GM12872 (cell line): ENCODE measurements at regions not wholly inside any gene's neighbourhood (a gene's known extent, or its start where the extent isn't known, plus 50 kb on each side); places are given as distances from the start of the nearest gene placed in this dataset.

Experiments used
- TF ChIP-seq, protein P1 (sequence below): IDR thresholded peaks from 3 replicates; pipeline ENCODE4 v1.5.1; 2011; ENCODE audit warnings: low read depth, mild to moderate bottlenecking, low read length, moderate library complexity; ENCODE audit not compliant: insufficient read depth

DNA sequence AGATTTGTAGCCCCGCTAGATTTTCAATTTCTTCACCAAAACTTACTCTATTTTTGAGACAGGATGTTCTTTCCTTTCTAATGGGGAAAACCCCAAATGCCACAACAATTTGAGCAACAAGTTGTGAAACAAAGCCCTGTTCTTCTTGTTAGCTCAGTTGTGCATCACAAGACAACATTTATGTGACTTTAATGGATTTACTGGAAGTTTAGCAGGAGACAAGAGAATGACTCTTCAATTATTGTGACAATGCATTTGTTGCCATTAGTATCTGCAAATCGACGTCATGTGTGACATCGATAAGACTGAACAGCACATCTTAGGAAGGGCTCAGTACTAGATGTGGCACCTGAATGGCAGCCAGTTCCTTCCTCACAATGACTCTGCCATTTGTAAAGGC is 1028.9 kb upstream of the TMEM132C start:
- TF ChIP-seq, protein P1, sequence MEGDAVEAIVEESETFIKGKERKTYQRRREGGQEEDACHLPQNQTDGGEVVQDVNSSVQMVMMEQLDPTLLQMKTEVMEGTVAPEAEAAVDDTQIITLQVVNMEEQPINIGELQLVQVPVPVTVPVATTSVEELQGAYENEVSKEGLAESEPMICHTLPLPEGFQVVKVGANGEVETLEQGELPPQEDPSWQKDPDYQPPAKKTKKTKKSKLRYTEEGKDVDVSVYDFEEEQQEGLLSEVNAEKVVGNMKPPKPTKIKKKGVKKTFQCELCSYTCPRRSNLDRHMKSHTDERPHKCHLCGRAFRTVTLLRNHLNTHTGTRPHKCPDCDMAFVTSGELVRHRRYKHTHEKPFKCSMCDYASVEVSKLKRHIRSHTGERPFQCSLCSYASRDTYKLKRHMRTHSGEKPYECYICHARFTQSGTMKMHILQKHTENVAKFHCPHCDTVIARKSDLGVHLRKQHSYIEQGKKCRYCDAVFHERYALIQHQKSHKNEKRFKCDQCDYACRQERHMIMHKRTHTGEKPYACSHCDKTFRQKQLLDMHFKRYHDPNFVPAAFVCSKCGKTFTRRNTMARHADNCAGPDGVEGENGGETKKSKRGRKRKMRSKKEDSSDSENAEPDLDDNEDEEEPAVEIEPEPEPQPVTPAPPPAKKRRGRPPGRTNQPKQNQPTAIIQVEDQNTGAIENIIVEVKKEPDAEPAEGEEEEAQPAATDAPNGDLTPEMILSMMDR = no peak

DNA sequence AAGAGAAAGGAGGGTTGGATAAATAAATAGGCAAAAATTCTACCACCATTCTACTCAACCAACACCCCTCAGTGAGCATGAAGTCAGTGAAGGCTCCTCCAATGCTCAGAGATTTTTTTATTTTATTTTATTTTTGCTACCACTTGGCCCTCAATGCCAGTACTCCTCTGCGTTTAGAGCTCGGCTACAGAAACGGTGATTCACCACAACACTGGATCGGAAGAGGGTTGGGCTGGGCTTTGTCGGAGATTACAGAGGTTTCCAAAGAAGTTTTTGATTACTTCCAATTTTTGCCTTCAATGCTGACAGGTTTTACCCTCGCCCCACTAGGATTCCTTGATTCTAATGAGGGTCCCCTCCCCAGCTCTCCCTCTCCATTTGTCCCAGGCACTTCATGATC is 1027.2 kb upstream of the TMEM132C start:
- TF ChIP-seq, protein P1 = no peak

DNA sequence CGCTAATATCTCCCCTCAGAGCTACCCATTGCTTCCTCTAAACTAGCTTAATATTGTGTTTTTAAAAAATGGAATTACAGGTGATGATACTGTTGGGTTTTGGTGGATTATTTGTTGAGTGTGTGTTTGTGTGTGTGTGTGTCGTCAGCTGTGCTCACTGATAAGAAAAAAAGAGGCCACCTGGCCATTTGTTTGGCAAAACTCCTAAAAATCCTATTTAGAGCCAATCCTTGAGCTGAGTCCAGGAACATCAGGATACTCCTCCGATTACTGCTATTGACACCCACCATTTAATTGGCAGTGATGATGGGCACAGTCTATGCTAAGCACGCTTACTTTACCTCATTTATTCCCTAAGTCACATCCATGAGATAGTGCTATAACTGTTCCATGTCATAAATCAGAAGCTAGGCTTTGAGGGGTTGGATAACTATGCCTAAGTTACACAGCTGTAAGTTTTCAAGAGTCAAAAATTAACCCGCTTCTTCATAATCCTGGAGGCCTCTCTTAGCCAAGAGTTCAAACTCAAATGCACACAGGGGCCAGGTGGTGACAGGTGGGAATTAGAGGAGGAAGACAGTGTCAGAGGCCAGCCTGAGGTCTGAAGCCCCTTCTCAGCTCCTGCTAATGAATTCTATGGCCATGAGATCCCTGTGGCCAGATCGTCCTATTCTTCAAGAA is 1026.6 kb upstream of the TMEM132C start:
- TF ChIP-seq, protein P1 = no peak

DNA sequence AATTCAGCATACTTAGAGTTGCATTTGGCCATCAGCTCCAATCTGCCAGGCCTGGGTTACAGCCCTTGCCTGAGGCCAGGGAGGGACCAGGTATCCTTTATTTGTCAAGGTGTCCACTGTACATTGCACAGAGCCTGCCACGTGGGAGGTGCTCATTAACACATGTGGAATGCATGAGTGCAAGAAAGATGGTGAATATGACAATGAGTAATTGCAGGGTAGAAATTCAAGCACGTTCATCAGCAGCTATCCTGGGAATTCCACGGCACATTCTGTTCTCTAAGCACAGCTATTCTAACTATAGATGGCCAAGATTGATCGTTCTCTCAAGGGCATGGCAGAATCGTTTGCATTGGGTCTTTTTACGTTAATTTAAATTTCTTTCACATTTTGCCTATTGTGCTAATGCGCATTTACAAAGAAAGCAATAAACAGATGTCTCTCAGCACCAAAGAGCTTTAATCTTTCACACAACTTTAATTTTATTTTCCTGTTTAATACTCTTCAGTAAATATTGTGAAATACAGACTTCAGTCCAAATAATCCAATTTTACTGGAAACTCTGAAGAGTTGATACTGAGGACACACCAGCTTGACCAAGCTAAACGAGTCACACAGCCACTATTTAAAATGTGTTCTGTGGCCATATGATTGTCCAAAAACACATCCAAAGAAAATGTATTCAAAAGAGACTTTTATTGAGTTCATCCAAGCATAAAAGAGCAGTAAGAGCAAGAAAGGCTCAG is 1025.7 kb upstream of the TMEM132C start:
- TF ChIP-seq, protein P1 = no peak

DNA sequence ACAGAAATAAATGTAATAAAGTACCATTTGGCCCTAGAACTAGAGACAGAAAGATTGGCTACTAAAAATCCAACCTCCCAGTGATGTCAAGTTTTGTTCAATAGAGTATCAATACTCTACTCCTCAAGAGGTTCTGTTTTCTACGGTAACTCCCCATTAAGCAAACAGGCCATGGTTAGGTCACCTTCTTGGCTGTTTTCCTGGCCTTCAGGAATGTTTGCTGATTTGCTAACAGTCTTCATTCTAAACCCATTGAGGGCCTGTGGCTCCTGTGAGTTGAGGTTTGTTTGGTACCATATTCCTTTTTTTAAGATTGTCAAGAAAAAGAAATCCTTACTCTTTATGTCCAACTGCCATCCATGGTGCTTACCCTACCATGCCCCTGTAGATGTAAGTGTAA is 1022.0 kb upstream of the TMEM132C start:
- TF ChIP-seq, protein P1 = no peak

DNA sequence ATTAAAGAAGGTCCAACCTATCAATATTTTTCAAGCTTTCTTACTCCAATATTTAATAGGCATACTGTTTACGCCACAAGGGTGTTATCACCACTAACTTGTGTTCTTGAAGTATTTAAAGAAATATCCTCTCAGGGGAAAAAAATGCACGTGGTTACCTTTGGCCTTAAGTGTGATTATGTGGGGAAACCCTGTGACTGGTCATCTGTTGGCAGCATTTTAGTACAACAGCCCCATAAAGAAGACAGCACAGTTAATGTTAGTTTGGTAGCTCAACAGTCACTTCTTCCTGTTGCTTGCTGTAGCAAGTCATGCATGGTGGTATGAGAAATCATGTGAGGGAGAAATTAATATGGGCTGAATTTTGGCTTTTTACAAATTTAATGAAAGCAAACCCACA is 1021.5 kb upstream of the TMEM132C start:
- TF ChIP-seq, protein P1 = no peak

DNA sequence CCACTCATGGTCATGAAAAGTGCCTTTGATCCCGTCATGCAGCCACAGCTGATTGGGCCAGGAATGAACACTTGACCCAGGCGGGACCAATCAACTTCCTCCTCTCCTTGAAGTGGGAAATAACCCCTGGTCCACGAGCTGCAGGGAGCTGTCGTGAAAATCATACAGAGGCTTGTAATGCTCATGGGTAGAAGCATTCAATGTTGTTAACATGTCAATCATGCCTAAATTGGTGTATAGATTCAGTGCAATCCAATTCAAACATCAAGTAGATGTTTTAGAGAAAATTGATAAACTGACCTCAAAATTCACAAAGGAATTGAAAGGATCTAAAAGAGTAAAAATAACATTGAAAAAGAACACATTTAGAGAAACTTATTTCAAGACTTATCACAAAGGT is 1019.0 kb upstream of the TMEM132C start:
- TF ChIP-seq, protein P1 = no peak
